ENCODE measurements at regions not wholly inside any gene's neighbourhood (a gene's known extent, or its start where the extent isn't known, plus 50 kb on each side); places are given as distances from the start of the nearest gene placed in this dataset.

DNA sequence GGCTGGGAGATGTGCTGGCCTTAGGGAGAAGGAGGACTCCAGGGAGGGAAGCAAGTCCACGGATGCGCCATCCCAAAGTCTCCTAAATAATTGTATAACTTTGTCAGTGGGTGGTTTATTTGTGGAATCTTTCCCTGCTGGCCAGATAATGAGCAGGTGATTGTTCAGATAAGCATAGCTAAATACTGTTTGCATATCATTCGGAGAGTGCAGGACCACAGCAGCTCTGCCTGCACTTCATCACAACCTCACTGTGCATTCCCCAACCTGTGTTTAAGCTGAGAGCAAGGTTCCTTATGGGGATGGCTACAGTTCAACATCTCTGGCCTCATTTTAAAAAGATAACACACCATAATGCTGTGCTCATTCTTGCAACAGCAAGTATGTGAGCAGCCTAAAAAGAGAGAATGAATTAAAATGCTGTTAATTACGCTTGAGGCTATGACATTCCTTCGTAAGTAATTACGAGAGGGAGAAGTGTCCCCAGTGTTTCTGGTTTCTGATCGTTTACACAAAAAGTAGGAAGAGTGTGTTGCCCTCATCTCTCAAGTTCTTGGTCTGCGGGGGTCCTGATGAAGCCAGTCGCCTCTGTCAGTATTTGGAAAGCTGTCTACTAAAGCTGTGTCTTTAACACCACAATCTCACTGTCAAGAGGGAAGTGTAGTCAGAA lies 272.0 kb upstream of the RORA start:
- ChIA-PET CTCF (no interaction called here), POLR2A (no interaction called here)
- H3K27ac Mint-ChIP-seq (ENCODE audit: unreplicated experiment): no peak overlapping the region
- no peaks in the 10 kb centered on the region for H3K9me3 Mint-ChIP-seq (ENCODE audit: unreplicated experiment)
- DNase-seq: no peak
- H3K27me3 Mint-ChIP-seq (ENCODE audit: insufficient read depth, unreplicated experiment): peaks cover 18% of the 10 kb centered on the region
- Histone ChIP-seq H3K9me3 (no peaks in the 10 kb centered on the region), H3K4me1 (no peaks in the 10 kb centered on the region), H3K4me3 (ENCODE audit: low read depth, low read length) (no peak overlapping the region), H3K27me3 (replicated peaks; ENCODE audit: control insufficient read depth, insufficient read depth, low read length) (no peaks in the 10 kb centered on the region), H3K36me3 (ENCODE audit: control insufficient read depth, insufficient read depth, low read length) (no peaks in the 10 kb centered on the region)
- intact Hi-C loops (cut with micrococcal nuclease; ENCODE audit: unreplicated experiment): loop anchor here (10.0 kb wide), 1 partner anchor 54 kb away; no protein-coding TSS in a partner anchor
- H3K4me1 Mint-ChIP-seq (ENCODE audit: low read depth, unreplicated experiment): no peaks in the 10 kb centered on the region
- H3K36me3 Mint-ChIP-seq (ENCODE audit: insufficient read depth, unreplicated experiment): no peaks in the 10 kb centered on the region
- TF ChIP-seq, protein P1, sequence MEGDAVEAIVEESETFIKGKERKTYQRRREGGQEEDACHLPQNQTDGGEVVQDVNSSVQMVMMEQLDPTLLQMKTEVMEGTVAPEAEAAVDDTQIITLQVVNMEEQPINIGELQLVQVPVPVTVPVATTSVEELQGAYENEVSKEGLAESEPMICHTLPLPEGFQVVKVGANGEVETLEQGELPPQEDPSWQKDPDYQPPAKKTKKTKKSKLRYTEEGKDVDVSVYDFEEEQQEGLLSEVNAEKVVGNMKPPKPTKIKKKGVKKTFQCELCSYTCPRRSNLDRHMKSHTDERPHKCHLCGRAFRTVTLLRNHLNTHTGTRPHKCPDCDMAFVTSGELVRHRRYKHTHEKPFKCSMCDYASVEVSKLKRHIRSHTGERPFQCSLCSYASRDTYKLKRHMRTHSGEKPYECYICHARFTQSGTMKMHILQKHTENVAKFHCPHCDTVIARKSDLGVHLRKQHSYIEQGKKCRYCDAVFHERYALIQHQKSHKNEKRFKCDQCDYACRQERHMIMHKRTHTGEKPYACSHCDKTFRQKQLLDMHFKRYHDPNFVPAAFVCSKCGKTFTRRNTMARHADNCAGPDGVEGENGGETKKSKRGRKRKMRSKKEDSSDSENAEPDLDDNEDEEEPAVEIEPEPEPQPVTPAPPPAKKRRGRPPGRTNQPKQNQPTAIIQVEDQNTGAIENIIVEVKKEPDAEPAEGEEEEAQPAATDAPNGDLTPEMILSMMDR (IDR thresholded peaks at IDR 0.05; ENCODE audit: insufficient read depth in 1 of 2, low read depth in 1 of 2, low read length in 1 of 2, severe bottlenecking in 1 of 2, unreplicated experiment in 1 of 2): no peak
- no TSS peak for BruUV-seq (replicated peaks)
- no peak overlapping the region for H3K4me3 Mint-ChIP-seq (ENCODE audit: unreplicated experiment)

DNA sequence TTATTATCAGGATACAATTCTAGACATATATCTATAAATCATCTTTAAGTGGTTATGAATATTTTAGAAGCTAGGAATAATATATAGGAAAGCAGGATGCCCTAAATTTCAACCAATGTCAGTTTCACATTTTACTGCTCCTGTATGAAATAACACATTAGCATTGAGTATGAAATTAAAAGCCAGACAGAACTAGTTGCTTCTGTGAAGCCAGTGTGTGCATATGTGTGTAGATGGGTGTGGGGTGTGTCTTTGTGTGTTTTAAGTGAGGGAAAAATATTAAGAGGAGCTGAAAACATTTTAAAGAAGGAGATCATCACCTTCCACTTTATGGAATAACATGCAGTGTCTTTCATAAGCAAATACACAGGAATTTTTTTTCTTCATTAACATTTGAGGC lies 271.4 kb upstream of the RORA start:
- H3K9me3 ChIP-seq: no peaks in the 10 kb centered on the region
- H3K36me3 Mint-ChIP-seq (ENCODE audit: insufficient read depth, unreplicated experiment): no peaks in the 10 kb centered on the region
- H3K36me3 ChIP-seq (ENCODE audit: control insufficient read depth, insufficient read depth, low read length): no peaks in the 10 kb centered on the region
- ChIA-PET POLR2A (no interaction called here), CTCF (no interaction called here)
- H3K27ac Mint-ChIP-seq (ENCODE audit: unreplicated experiment): no peak overlapping the region
- no peaks in the 10 kb centered on the region for H3K27me3 ChIP-seq (replicated peaks; ENCODE audit: control insufficient read depth, insufficient read depth, low read length)
- H3K27me3 Mint-ChIP-seq (ENCODE audit: insufficient read depth, unreplicated experiment): peaks cover 18% of the 10 kb centered on the region
- intact Hi-C loops (cut with micrococcal nuclease; ENCODE audit: unreplicated experiment): loop anchor here (10.0 kb wide), 1 partner anchor 54 kb away; no protein-coding TSS in a partner anchor
- no peak for DNase-seq
- TF ChIP-seq, protein P1 (IDR thresholded peaks at IDR 0.05; ENCODE audit: insufficient read depth in 1 of 2, low read depth in 1 of 2, low read length in 1 of 2, severe bottlenecking in 1 of 2, unreplicated experiment in 1 of 2): no peak
- no peaks in the 10 kb centered on the region for H3K4me1 ChIP-seq
- H3K4me3 Mint-ChIP-seq (ENCODE audit: unreplicated experiment): no peak overlapping the region
- no TSS peak for BruUV-seq (replicated peaks)
- H3K4me3 ChIP-seq (ENCODE audit: low read depth, low read length): no peak overlapping the region
- H3K9me3 Mint-ChIP-seq (ENCODE audit: unreplicated experiment): no peaks in the 10 kb centered on the region
- H3K4me1 Mint-ChIP-seq (ENCODE audit: low read depth, unreplicated experiment): no peaks in the 10 kb centered on the region

DNA sequence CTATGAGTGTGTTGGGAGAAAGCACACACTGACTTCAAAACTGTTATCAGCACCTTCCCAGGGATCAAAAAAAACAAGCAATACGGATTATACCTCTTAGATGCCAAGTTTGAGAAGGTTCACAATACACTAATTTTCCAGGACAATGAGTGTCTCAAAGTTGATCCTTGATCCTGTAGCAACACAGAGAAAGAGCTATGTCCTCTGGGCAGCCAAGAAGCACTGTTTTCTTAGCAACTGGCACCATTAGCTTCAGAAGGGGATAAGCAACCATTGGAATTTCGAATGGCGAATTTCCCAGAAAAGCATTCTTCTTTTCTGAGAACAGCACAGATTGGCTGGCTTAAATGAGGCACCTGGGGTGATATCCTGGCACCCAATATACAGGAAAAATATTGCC lies 270.3 kb upstream of the RORA start:
- intact Hi-C loops (cut with micrococcal nuclease; ENCODE audit: unreplicated experiment): no loop called here

More for the DNA sequence above, 270.3 kb upstream of the RORA start:
- ChIA-PET CTCF (no interaction called here), POLR2A (no interaction called here)
- Histone ChIP-seq H3K27me3 (replicated peaks; ENCODE audit: control insufficient read depth, insufficient read depth, low read length) (no peaks in the 10 kb centered on the region), H3K36me3 (ENCODE audit: control insufficient read depth, insufficient read depth, low read length) (no peaks in the 10 kb centered on the region), H3K4me1 (no peaks in the 10 kb centered on the region), H3K9me3 (no peaks in the 10 kb centered on the region), H3K4me3 (ENCODE audit: low read depth, low read length) (no peak overlapping the region)
- no peak overlapping the region for H3K4me3 Mint-ChIP-seq (ENCODE audit: unreplicated experiment)
- H3K36me3 Mint-ChIP-seq (ENCODE audit: insufficient read depth, unreplicated experiment): no peaks in the 10 kb centered on the region
- no peaks in the 10 kb centered on the region for H3K9me3 Mint-ChIP-seq (ENCODE audit: unreplicated experiment)
- H3K4me1 Mint-ChIP-seq (ENCODE audit: low read depth, unreplicated experiment): no peaks in the 10 kb centered on the region
- no peak overlapping the region for H3K27ac Mint-ChIP-seq (ENCODE audit: unreplicated experiment)
- no TSS peak for BruUV-seq (replicated peaks)
- peaks cover 16% of the 10 kb centered on the region for H3K27me3 Mint-ChIP-seq (ENCODE audit: insufficient read depth, unreplicated experiment)
- no peak for DNase-seq
- TF ChIP-seq, protein P1 (IDR thresholded peaks at IDR 0.05; ENCODE audit: insufficient read depth in 1 of 2, low read depth in 1 of 2, low read length in 1 of 2, severe bottlenecking in 1 of 2, unreplicated experiment in 1 of 2): no peak

All from Caco-2 (cell line).